ENCODE measurements at regions not wholly inside any gene's neighbourhood (a gene's known extent, or its start where the extent isn't known, plus 50 kb on each side); places are given as distances from the start of the nearest gene placed in this dataset.
"Not testable (repeated sequence)": the region's sequence is repeated elsewhere in the genome, so short reads cannot be mapped to it uniquely, and the experiment has no call there.

DNA sequence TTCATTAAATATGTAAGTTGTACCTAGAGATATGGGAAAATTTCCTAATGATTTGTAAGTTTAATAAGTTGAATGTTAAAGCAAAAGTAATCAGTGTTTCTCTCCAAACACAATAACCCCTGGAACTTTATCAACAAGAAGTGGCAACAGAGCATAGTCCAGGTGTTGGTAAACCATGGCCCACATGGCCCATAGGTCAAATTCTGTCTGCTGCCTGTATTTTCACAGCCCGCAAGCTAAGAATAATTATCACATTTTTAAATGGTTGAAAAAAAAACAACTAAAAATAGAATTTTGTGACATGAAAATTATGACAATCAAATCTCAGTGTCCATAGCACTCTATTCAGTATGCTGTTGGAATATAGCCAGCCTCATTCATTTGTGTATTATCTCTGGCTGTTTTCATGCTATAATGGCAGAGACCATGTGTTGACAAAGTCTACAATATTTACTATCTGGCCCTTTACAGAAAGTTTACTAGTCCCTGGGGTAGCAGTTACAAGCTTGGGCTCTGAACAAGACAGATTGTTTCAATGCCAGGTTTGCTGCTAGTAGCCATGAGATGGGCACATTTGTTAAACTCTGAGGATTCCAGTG, 395.8 kb downstream of the GASK1B start:
- no peak for DNase-seq

- DNase-seq = no peak
These were observed 396.9 kb downstream of the GASK1B start for GRCh38 chr4:157775971-157776370.

DNA sequence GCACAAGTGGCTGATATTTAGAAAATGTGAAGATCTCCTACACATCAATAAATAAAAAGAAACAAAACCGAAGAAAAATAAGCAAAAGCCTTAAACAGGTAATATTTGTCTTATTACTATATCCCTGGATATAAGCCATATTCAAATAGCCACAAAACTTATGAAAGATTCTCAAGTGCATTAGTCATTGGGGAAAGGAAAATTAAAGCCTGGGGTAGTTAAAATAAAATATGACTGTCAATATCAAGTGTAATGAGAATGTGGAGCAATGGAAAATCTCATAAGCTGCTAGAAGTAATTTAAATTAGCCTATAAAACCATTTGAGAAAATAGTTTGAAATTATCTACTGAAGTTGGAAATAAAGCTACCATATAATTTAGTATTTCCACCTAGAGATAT, 399.9 kb downstream of the GASK1B start:
- DNase-seq = no peak

GRCh38 chr4:157768419-157768818, 404.4 kb downstream of the GASK1B start:
- DNase-seq = no peak

- DNase-seq = no peak
These were observed 409.3 kb downstream of the GASK1B start for GRCh38 chr4:157763490-157763889.

DNA sequence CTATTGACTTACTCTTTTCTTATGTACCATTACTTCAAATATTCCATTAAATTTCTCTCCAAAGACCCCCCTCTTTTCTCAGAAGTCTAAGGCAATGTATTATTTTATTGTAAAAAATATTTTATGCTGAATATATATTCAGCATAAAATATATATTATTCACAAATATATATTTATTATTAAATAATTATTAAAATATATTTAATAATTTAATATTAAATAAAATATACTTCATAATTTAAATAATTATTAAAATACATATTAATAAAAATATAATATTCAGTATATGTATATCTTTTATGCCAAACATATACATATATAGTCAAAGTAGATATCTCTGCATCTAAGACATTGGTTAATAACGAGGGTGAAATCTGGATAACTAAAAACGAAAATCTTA, 418.4 kb downstream of the GASK1B start:
- no peak for DNase-seq

- no peak for DNase-seq
These were observed 421.2 kb downstream of the GASK1B start for GRCh38 chr4:157751631-157752030.

DNA sequence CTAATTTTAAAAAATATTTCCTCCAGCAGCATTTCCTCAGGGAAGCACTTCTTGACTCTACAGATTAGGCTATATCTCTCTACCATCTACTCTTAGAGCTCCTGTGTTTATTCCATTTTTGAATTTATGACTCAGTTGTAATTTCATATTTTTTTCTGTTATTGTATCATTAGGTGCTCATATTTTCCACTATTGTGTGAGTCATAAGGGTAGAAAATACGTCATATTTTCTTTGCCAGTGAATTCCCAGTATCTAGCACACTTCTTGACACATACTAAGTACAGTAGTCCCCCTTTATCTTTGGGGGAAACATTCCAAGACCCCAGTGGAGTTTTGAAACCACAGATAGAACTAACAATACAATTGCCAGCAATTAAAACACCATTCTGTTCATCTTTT, 431.2 kb downstream of the GASK1B start:
- no peak for DNase-seq

- DNase-seq = no peak
These were observed 433.6 kb downstream of the GASK1B start for GRCh38 chr4:157739242-157739641.

GRCh38 chr4:157728215-157728614, 444.6 kb downstream of the GASK1B start:
- no peak for DNase-seq

- no peak for DNase-seq
These were observed 445.7 kb downstream of the GASK1B start for GRCh38 chr4:157727163-157727562.

DNA sequence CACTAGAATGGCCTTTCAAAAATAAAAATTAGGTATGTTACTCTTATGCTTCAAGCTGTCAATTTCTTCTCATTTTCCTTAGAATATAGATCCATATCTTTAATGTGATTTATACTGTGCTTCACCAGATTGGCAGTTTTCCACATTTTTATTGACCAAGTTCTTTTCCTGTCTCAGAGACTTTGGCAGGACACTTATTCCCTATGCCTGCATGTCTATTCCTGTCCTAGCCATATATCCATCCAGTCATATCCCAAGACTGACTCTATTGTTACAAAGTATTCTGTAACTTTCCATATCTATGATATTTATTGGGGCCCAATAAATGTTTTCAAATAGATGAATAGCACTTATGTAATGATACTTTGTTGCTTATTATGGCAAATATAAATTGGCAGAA, 450.7 kb downstream of the GASK1B start:
- DNase-seq = no peak

DNA sequence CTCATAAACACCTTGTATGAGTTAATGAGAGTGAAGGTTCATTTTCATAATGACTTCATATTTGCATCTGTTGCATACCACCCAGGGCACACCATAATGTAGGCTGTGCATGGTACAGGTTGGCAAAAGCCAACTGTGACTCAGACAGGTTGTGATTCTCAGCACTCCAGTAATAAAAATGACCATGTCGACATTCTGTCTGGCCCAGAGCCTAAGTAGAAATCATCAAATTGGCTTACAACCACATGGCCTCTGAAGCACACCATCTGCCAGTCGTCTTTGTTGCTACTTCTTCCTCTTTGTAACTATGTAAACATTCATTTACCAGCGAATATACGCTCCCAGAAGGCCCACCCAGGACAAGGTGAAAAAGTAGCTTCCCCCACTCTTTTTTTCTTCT, 459.5 kb downstream of the GASK1B start:
- no peak for DNase-seq

- DNase-seq = no peak
These were observed 466.7 kb downstream of the GASK1B start for GRCh38 chr4:157706155-157706554.

DNA sequence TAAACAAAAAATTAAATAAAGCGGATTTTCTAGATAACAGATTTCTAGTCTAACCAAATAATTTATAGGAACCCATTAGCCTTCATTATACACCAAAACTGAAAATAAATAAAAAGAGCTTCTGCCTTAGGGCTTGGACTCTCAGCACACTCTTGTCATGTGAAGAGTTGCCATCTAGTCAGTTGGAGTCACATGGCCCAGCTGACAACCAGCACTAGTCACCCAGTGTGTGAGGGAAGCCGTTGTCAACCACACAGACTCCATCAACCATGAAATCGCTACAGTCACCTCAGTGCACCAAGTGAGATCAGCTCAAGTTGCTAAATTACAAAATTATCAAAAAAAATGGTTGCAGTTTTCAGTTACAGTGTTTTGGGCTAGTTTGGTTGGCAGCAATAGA, 470.0 kb downstream of the GASK1B start:
- no peak for DNase-seq

GRCh38 chr4:157701695-157701994, 471.2 kb downstream of the GASK1B start:
- DNase-seq = no peak

- no peak for DNase-seq
These were observed 471.7 kb downstream of the GASK1B start for GRCh38 chr4:157700898-157701694.

DNA sequence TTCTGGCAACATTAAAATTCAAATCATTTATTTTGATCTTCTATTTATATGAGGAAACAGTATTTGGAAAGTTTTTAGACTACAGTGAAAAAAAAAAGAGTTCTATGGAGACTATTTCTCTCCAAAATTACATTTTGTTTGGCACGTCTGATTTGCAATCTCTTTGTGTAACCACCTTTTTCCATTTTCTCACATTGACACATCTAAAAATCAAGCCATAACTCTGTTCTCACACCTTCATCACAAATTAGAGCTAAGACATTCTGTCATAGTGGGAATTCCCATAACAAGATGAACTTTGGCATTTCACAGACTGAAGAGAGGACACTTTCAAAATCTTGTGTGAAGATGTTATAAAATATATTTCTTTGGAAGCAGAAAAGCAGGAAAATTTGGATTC, 468.9 kb downstream of the GRIA2 start:
- DNase-seq = no peak

DNA sequence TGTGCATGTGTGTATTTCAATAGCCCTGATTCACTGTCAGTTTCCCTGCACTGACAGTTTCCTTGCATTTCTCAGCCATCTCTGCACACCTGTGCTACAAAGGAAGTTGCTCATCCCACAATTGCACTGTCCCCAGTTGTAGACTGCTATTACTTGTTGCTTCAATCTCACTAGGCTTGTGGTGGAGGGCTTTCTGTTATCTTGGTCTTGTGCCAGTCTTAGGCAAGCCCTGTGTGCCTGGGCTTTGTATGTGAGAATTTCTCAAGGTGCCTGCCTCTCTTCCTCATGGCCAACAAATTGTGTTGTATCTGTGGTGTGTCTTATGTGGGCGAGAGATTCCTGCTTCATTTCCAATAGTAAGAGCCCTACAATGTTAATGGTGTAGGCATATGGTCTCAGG, 467.4 kb downstream of the GRIA2 start:
- DNase-seq = no peak

DNA sequence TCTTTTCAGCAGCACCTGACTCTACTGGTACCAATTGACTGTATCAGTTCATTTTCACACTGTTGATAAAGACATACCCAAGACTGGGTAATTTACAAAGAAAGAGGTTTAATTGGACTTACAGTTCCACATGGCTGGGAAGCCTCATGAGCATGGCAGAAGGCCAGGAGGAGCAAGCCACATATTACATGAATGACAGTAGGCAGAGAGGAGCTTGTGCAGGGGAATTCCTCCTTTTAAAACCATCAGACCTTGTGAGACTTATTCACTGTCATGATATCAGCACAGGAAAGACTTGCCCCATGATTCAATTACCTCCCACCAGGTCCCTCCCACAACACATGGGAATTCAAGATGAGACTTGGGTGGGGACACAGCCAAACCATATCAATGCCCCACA, 458.8 kb downstream of the GRIA2 start:
- not testable (repeated sequence) for DNase-seq

GRCh38 chr4:157678478-157678877, 457.9 kb downstream of the GRIA2 start:
- no peak for DNase-seq

DNA sequence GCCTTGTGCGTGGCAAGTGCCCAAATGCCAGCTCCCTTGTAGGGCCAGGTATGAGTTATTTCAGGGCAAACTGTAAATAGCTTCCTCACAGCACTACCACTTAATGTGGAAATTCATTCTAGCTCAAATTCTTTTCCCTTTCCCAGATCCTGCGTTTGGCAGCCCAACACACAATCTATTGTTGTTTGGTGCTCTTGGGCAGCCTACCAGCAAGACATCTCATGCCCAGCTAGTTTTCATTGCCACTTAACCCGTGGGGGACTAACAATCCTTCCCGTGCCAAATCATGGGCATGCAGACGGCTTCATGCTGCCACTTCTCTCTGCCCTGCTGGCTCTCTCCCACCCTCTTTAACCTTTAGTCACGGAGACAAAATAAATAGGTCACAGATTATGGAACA, 454.2 kb downstream of the GRIA2 start:
- DNase-seq = no peak

GRCh38 chr4:157667836-157668235, 447.3 kb downstream of the GRIA2 start:
- DNase-seq = no peak

GRCh38 chr4:157664726-157665125, 444.2 kb downstream of the GRIA2 start:
- no peak for DNase-seq

Measured in stimulated activated CD4-positive, alpha-beta T cell treated with anti-CD3 and anti-CD28 coated beads, Interleukin-2, amount 100 ng/mL, for 48 hours (primary cell).